KBM-7 (cell line): ENCODE measurements at regions not wholly inside any gene's neighbourhood (a gene's known extent, or its start where the extent isn't known, plus 50 kb on each side); places are given as distances from the start of the nearest gene placed in this dataset.
"Not testable (repeated sequence)": the region's sequence is repeated elsewhere in the genome, so short reads cannot be mapped to it uniquely, and the experiment has no call there.

Experiments
- DNase-seq: peaks from one replicate; pipeline ENCODE4 v3.0.0-alpha.2; 2015
- in situ Hi-C: fragments of 300-500 bp; cut with MboI; formaldehyde crosslinking; loops from 2 replicates; pipeline ENCODE4 v1.14.3; 2020; ENCODE audit warnings: low sequenced_read_pairs, low pct_unique_long_range_greater_than_20kb, mixed read lengths

DNA sequence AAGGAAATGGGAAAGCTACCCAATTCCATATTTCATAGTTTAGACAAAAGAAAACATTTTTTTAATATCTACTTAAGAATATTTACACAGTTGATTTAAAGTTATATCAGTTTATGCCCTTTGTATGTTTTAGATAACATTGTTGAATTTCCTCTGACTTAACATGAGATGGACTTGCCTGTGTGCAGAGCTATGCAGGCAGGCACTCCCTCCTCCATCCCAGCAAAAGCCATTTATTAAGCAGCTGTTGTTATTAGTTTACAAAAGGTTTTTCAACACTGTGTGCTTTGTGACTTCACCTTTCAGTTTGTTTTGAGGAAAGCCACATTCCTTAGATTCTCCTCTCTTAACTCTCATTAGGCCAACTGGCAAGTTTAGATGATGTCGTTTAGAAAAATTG, 337.5 kb upstream of the PDE3A start:
- DNase-seq = no peak
- in situ Hi-C loops = no loop called here

DNA sequence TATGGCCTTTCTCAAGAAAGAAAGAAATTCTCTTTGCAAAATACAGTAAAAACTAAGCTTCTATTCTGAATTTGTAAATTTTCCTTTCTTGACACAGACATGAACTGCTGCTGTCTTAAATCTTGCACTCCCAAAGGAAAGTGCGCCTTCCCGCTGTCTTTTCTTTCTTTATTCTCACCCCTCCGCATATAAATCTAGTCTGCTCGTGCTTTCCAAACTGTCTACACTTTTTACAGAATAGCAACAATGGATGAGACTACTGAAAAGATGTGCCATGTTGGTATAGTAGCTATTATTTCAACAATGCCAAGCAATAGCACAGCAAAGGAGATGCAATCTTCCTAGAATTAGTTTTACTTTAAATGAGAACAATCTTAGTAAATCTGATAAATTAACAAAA, 328.8 kb upstream of the PDE3A start:
- DNase-seq = no peak
- in situ Hi-C loops = no loop called here

DNA sequence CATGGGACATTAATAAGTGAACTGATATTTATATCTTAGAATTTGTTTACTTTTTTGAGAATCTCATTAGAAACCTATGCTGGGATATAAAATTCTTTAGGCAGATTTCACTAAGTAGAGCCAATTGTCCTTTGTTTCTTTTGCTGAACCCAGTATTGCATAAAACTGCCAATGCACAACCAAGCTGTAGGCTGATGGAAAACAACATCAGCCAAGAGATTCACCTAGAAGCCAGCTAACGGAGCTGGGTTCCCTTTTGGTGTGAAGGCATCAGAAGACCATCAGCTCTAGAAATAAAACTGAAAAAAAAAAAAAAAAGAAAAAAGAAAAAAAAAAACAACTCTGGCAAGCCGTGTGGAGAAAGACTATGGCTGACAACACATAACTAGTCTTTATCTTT, 328.2 kb upstream of the PDE3A start:
- in situ Hi-C loops = no loop called here
- DNase-seq = no peak

DNA sequence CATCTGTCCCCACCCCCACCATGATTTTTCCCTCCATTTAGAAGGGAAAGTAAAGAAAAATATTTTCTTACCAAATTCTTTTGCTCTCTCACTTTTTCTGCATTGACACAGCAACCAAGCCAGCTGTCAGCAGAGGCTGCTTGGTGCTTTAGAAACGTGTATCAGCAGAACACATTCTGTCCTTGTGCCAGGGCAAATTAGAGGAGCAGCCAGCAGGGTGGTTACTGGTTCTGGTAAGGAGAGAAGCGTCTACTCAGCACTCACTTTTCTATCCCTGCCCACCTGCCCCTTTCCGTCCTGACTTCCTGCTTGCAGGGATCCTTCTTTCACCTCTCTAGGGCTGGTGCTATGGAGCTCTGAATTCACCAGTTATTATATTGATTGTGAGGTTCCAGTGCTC, 327.5 kb upstream of the PDE3A start:
- DNase-seq = no peak
- in situ Hi-C loops = no loop called here

DNA sequence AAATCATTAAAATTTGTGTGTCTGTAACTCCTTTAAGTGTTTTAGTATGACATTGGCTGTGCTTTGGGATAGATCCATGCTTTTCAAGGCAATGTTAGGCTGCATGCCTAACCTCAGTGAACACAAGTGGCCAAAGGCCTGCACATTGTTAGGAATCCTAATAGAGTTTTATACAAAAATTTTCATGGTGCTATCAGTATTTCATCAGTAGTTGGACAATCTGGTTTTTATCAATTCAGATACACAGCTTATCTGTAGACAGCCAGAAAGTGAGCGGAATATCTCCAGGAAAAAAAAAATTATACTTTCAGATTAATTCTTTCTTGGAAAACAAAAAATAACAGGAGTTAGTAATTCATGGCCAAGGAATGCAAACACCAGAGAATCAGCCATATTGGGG, 324.0 kb upstream of the PDE3A start:
- in situ Hi-C loops = no loop called here
- DNase-seq = no peak

DNA sequence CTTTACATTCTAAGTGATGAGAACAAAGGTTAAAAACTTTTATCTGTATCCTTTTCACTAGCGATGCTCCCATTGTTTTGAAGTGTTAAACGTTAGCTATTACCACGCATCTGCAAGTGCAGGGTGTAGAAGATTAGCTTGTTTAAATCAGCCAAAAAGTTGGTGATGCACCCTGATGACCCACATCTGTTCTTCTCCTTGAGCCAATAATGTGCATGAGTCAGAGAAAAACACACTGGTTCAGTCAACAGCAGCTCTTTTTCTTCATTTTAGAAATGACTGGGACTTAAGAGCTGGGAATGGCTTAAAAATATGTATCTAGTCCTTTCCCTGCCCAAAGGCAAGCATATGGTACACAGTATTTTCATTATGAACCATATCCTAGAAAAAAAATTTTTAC, 323.5 kb upstream of the PDE3A start:
- no peak for DNase-seq
- in situ Hi-C loops = no loop called here

DNA sequence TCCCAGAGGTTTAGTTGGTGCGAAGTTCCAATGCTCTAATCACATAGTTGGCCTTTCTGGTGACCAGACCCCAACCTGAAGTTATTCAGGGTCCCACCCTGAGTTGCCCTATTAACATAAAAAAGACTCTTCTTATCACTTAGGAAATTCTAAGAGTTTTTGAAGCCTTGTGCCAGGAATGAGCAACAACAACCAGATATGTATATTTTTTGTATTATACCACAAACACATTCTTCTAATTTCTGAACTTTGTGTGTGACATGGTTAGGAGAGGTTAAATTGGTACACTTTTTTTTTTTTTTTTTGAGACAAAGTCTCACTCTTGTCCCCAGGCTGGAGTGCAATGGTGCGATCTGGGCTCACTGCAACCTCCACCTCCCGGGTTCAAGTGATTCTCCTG, 320.4 kb upstream of the PDE3A start:
- in situ Hi-C loops = no loop called here

DNA sequence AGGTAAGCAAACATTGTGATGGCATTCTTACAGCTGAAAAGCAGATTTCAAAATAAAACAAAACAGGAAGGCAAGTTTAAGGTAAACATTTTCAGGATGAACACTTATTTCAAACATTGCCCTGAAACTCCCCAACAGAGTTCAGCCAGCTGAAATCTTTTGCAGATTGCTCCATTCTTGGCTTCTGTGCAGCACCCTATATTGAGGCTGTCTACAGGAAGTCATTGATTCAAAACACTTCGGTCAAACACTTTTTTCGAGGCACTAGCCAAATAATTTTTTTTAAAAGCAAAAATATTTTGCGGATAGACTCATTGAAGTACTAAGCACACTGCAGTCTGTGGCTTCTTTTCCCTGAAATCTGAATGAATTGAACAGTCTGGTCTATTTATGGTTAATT, 318.1 kb upstream of the PDE3A start:
- no peak for DNase-seq
- in situ Hi-C loops = no loop called here

More for the DNA sequence above, 320.4 kb upstream of the PDE3A start:
- no peak for DNase-seq

DNA sequence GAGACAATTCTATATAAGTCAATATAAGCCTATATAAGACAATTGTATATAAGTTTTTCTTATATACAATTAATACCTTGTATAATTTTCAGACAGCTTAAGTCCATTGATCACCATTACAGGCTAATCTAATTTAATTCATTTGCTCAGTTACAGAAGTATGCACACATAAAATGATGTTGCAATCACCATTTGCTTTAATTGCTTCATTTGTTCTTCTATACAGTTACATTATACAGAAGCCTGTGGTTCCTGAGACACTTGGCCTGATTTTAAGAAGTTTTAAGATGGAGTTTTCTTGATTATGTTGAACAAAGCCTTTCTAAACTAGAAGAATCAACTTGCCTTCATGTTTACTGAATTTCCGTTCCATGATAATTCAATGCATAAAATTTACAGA, 314.6 kb upstream of the PDE3A start:
- in situ Hi-C loops = no loop called here
- no peak for DNase-seq

DNA sequence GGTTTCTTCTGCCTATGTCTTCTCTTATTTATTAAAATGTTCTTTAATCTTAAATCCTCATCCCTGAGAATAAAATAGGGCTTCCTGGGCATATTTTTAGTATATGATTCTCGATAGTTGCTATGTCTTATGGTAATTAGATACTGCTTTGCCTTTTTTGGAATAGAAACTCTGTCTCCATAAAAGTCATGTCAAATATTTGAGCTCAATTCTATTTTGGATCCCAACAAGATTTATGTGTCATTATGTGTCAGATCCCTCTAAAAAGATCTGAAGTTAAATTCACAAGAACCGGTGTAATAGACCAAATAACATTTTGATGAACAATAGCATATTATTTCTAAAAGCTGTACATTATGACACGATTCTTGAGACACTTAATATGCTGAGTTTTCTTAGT, 312.5 kb upstream of the PDE3A start:
- in situ Hi-C loops = no loop called here

DNA sequence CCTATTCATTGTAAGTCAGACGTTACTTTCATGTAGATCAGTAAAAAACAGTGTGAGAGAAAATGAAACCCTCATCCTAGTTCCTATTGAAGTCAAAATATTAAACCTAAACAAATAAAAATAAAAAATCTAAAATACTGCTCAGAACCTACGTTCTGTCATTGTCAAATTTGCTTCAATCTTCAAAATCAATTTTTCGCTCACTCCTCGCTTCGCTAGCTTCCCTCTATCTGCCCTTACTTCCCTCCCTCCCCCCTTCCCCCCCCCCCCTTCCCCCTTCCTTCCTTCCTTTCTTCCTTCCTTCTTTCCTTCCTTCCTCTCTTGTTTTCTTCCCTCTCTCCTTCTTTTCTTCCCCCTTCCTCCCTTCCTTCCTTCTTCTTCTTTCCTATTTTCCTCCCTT, 310.9 kb upstream of the PDE3A start:
- in situ Hi-C loops = no loop called here
- no peak for DNase-seq

More for the DNA sequence above, 312.5 kb upstream of the PDE3A start:
- no peak for DNase-seq

DNA sequence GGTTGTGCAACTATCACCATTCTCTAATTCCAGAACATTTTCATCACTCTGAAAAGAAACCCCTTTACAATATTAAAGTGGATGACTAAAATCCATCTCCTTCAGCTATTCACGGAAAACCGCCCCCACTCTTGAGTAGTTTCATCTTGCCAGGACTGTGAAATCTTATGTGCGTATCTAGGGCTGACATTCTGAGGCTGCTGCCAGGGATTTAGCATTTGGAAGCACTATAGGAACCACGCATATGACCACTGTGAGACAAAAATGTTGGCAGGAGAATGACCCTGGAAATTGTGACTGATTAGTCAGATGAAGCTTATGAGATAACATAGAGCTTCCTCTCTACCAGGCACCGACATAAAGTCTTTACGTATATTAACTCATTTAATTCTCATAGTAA, 305.2 kb upstream of the PDE3A start:
- in situ Hi-C loops = no loop called here
- DNase-seq = no peak

DNA sequence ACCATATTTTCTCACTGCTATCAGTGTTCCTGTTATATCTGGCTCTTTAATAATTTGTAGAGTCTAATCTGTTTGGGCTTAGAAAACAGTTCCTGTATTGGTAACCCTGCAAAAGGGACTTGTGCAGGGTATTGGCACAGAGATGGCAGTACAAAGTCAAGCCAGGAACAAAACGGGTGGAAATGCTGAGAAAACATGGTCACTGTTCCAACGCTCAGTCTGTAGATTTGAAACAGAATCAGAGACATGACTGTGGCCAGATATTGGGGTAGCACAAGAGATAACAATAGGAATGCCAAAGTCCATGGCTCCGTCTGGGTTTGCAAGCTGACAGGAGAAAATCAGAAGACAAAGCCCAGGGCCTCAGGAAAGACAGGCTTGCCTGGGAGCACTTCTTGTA, 290.7 kb upstream of the PDE3A start:
- in situ Hi-C loops = no loop called here
- no peak for DNase-seq

DNA sequence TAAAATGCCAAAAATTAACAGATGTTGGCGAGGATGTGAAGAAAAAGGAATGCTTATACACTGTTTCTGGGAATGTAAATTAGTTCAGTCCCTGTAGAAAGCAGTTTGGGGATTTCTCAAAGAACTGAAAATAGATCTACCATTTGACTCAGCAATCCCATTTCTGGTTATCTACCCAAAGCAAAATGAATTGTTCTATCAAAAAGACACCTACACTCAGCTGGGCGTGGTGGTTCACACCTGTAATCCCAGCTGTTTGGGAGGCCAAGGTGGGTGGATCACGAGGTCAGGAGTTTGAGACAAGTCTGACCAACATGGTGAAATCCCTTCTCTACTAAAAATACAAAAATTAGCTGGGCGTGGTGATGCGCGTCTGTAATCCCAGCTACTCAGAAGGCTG, 279.3 kb upstream of the PDE3A start:
- in situ Hi-C loops = no loop called here
- no peak for DNase-seq

DNA sequence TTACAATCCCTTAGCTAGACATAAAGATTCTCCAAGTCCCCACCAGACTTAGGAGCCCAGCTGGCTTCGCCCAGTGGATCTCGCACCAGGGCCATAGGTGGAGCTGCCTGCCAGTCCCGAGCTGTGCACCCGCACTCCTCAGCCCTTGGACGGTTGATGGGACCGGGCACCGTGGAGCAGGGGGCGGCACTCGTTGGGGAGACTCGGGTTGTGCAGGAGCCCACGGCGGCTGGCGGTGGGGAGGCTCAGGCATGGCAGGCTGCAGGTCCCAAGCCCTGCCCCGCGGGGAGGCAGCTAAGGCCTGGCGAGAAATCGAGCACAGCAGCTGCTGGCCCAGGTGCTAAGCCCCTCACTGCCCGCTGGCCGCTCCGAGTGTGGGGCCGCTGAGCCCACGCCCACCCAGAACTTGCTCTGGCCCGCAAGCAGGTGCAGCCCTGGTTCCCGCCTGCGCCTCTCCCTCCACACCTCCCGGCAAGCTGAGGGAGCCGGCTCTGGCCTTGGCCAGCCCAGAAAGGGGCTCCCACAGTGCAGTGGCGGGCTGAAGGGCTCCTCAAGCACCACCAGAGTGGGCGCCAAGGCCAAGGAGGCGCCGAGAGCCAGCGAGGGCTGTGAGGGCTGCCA, 275.0 kb upstream of the PDE3A start:
- in situ Hi-C loops = not testable (repeated sequence)

DNA sequence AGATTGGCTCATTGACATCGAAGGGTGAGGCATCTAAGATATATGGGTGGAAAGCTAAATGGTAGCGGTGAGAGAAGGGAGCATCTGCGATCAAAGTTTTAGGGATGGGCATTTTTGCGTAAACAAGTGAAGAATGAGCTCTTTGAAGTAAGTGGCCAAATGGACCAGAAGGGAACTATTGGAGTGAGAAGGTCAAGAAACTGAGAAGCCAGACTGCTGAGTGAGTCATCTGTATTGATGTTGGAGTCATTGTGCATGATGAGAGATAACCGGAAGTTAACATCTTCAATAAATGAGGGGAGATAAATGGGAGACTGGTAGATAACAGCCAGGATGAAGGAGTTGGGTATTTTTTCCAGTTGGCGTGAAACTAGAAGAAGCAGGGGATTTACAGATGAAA, 271.9 kb upstream of the PDE3A start:
- DNase-seq = no peak
- in situ Hi-C loops = no loop called here

More for the DNA sequence above, 275.0 kb upstream of the PDE3A start:
- not testable (repeated sequence) for DNase-seq

DNA sequence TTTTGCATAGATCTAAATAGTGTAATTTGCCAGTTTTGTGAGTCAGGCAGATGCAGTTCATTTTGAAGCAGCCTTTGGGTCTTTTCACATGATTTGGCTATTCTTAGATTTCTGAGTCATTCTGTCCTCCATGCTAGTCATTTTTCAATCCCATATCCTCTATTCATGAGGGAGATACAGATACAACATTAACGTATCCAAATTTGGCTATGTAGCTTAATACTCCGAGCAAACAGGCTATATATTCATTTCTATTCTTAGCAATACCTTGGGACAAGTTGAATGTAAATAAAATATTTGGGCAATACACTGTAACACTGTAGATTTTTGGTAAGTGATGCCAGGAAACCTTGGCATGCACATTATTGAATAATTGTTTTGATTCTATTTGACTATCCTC, 270.7 kb upstream of the PDE3A start:
- DNase-seq = no peak
- in situ Hi-C loops = no loop called here

DNA sequence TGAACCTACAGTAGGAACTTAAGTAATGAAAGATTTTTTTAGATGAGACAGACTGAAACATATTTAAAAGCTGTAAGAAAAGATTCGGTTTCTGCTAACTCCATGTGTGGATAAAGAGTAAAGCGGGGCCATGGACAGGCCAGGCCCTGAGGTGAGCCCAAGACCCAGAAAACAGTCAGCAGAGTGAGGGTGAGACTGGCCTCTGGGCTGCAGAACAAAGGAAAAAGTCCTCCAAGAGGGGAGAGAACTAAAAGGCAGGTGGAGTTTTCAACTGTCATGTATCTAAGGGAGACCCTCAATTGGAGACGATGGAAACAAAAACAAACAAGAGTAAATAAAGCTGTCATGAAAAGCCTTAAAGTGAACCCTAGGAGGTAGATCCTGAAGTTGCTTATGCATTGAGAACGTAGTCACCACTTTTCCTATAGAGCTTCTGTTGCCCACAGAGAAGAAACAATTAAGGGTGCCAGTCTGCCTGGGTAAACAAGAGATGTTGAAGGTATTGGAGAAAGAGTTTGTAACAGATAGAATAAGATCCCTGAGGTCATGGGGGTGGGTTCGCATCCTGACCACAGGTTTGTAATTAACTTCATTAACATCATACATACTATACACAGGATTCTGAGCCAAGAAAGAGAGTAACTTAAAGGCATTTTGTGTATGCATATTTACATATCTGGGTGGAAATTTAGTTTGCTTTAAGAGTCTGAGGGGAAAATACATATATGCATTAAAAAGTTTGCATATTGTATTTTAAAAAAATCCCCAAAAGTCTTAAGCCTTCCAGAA, 268.7 kb upstream of the PDE3A start:
- DNase-seq = no peak
- in situ Hi-C loops = no loop called here

DNA sequence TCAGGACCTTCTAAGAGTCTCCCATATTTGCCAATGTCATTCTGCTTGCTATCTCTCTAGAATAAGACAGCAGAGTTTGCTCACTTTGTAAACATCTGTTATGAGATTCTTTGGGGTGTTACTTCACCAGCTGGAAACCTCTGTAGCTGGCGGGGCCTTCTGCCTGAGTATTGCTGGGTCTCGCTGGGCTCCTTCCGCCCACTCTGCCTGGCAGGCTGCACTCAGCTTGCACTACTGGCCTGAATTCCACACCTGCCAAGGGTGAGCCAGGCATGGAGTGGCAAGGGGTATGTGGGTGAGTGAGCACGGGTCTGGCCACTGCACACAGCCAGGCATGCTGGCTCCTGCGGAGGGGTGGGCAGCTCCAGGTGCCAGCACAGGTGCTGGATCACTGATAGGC, 267.3 kb upstream of the PDE3A start:
- in situ Hi-C loops = no loop called here
- DNase-seq = no peak

DNA sequence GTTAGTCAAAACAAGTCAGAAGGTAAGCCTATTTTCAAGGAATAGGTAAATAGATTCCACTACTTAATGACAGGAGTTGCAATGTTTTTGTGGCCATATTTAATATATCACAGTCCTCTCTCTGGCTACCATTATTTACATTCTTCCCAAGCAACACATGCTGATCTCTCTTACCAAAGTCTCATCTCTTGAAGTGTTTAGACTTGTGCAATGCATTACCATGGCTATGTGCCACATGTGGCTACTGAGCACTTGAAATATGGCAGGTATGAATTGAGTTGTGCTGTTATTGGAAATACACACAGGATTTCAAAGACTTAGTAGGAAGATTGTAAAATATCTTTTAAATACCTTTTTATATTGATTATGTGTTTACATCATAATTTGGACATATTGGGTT, 262.4 kb upstream of the PDE3A start:
- no peak for DNase-seq
- in situ Hi-C loops = no loop called here

DNA sequence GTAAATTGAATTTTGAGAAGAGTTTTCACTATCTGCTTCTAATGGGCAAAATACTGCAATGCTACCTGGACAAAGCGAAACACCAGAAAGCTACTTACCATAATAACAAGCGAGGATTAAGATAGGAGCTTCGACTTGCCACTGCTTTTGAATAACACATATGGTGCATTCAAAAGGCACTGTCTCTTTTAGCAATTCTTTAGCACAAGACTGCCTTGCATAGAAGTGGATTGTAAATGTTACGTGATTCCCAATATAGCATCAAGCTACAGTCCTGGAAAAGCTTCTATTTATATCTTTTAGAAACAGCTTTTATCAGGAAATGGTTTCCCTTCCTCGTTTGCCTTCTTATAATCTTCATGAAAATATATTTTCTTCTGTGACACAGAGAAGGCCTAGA, 258.7 kb upstream of the PDE3A start:
- no peak for DNase-seq
- in situ Hi-C loops = no loop called here
